Thoracic aorta (tissue), 2 donors: ENCODE measurements at regions not wholly inside any gene's neighbourhood (a gene's known extent, or its start where the extent isn't known, plus 50 kb on each side); places are given as distances from the start of the nearest gene placed in this dataset.

Experiments
- ATAC-seq: fragments of 150-250 bp; one replicate; pipeline ENCODE4 v1.8.0; 2017; ENCODE audit warnings: low read depth; ENCODE audit not compliant: insufficient number of reproducible peaks, low FRiP score
- DNase-seq: peaks from one replicate; pipeline ENCODE4 v3.0.0-alpha.2; 2020; ENCODE audit warnings: low spot score
- H3K27ac ChIP-seq, 2 donors: fragments of 200-600 bp; sonication (generic); 1 replicate in 1 of 2; 2 replicates in 1 of 2; pipeline ENCODE4 v1.5.1; 2016; ENCODE audit warnings: mild to moderate bottlenecking in 2 of 2, moderate library complexity in 2 of 2
- H3K27me3 ChIP-seq: fragments of 200-600 bp; sonication (generic); replicated peaks from 2 replicates; pipeline ENCODE4 v1.6.0; 2016; ENCODE audit warnings: mild to moderate bottlenecking; ENCODE audit not compliant: insufficient read depth
- H3K36me3 ChIP-seq: fragments of 200-600 bp; sonication (generic); one replicate; pipeline ENCODE4 v1.5.1; 2016
- H3K4me1 ChIP-seq, 2 donors: fragments of 200-600 bp; sonication (generic); 1 replicate in 1 of 2; 2 replicates in 1 of 2; pipeline versions ENCODE4 v1.5.1 to v1.6.0; 2016; ENCODE audit warnings: low read depth in 2 of 2, mild to moderate bottlenecking in 1 of 2; ENCODE audit not compliant: control insufficient read depth in 1 of 2
- H3K4me3 ChIP-seq: fragments of 200-600 bp; sonication (generic); 2 replicates; pipeline ENCODE4 v1.5.1; 2016; ENCODE audit warnings: mild to moderate bottlenecking
- H3K9me3 ChIP-seq: fragments of 200-600 bp; sonication (generic); 2 replicates; pipeline ENCODE4 v1.5.1; 2016
- CTCF ChIP-seq: fragments of 200-600 bp; sonication (generic); IDR thresholded peaks from one replicate; pipeline ENCODE4 v1.5.1; 2019; ENCODE audit warnings: antibody characterized with exemption

- ATAC-seq, result no peak
- no peaks in the 10 kb centered on the region for H3K27me3 ChIP-seq
- no peak for TF ChIP-seq CTCF
- H3K27ac ChIP-seq, result no peak overlapping the region
- H3K36me3 ChIP-seq, result no peaks in the 10 kb centered on the region
- no peaks in the 10 kb centered on the region for H3K9me3 ChIP-seq
- no peaks in the 10 kb centered on the region for H3K4me1 ChIP-seq
- no peak for DNase-seq
- no peak overlapping the region for H3K4me3 ChIP-seq
Observed at GRCh38 chr20:7301807-7302206, 534.3 kb downstream of the BMP2 start.

- ATAC-seq, result no peak
- H3K4me1 ChIP-seq, result no peaks in the 10 kb centered on the region
- no peaks in the 10 kb centered on the region for H3K27me3 ChIP-seq
- no peak for TF ChIP-seq CTCF
- DNase-seq, result no peak
- no peaks in the 10 kb centered on the region for H3K9me3 ChIP-seq
- H3K4me3 ChIP-seq, result no peak overlapping the region
- no peaks in the 10 kb centered on the region for H3K36me3 ChIP-seq
- no peak overlapping the region for H3K27ac ChIP-seq
Observed at GRCh38 chr20:7302250-7302649, 534.8 kb downstream of the BMP2 start.

- H3K36me3 ChIP-seq, result no peaks in the 10 kb centered on the region
- DNase-seq (no peak), ATAC-seq (no peak)
- H3K9me3 ChIP-seq, result no peaks in the 10 kb centered on the region
- H3K4me3 ChIP-seq, result no peak overlapping the region
- no peaks in the 10 kb centered on the region for H3K27me3 ChIP-seq
- no peak for TF ChIP-seq CTCF
- no peak overlapping the region for H3K27ac ChIP-seq
- no peaks in the 10 kb centered on the region for H3K4me1 ChIP-seq
Observed at GRCh38 chr20:7305976-7306375, 538.5 kb downstream of the BMP2 start.

- H3K27ac ChIP-seq, result no peak overlapping the region
- no peaks in the 10 kb centered on the region for H3K9me3 ChIP-seq
- DNase-seq (no peak), ATAC-seq (no peak)
- H3K36me3 ChIP-seq, result no peaks in the 10 kb centered on the region
- H3K4me1 ChIP-seq, result no peaks in the 10 kb centered on the region
- no peak for TF ChIP-seq CTCF
- H3K4me3 ChIP-seq, result no peak overlapping the region
- H3K27me3 ChIP-seq, result no peaks in the 10 kb centered on the region
Observed at GRCh38 chr20:7308163-7308562, 540.7 kb downstream of the BMP2 start.

GRCh38 chr20:7313047-7313446 lies 545.6 kb downstream of the BMP2 start:
- Histone ChIP-seq H3K27ac (no peak overlapping the region), H3K4me1 (no peaks in the 10 kb centered on the region), H3K27me3 (no peaks in the 10 kb centered on the region), H3K9me3 (no peaks in the 10 kb centered on the region), H3K36me3 (no peaks in the 10 kb centered on the region), H3K4me3 (no peak overlapping the region)
- no peak for ATAC-seq
- TF ChIP-seq CTCF, result no peak
- no peak for DNase-seq
